SJCRH30 (cell line): ENCODE measurements at regions not wholly inside any gene's neighbourhood (a gene's known extent, or its start where the extent isn't known, plus 50 kb on each side); places are given as distances from the start of the nearest gene placed in this dataset.

Source experiments
- DNase-seq, 2 experiments: peaks; one replicate each; pipeline ENCODE4 v3.0.0-alpha.2; 2015 to 2020
- H3K27ac ChIP-seq: fragments of 250-450 bp; sonication (Bioruptor Pico); 2 replicates; pipeline ENCODE4 v1.5.1; 2020; ENCODE audit warnings: mild to moderate bottlenecking, moderate library complexity
- H3K27me3 ChIP-seq: fragments of 250-450 bp; sonication (Bioruptor Pico); 2 replicates; pipeline ENCODE4 v1.5.1; 2020; ENCODE audit warnings: mild to moderate bottlenecking, moderate library complexity
- H3K36me3 ChIP-seq: fragments of 250-450 bp; sonication (Bioruptor Pico); 2 replicates; pipeline ENCODE4 v1.5.1; 2020; ENCODE audit warnings: mild to moderate bottlenecking, moderate library complexity
- H3K4me1 ChIP-seq: fragments of 250-450 bp; sonication (Bioruptor Pico); 2 replicates; pipeline ENCODE4 v1.5.1; 2020; ENCODE audit warnings: mild to moderate bottlenecking, moderate library complexity
- H3K4me3 ChIP-seq: fragments of 250-450 bp; sonication (Bioruptor Pico); 2 replicates; pipeline ENCODE4 v1.5.1; 2020; ENCODE audit warnings: mild to moderate bottlenecking, moderate library complexity
- H3K9me3 ChIP-seq: fragments of 250-450 bp; sonication (Bioruptor Pico); replicated peaks from 2 replicates; pipeline ENCODE4 v1.5.1; 2020; ENCODE audit warnings: mild to moderate bottlenecking, moderate library complexity

GRCh38 chr2:48829569-48829968 lies 74.0 kb upstream of the LHCGR start:
- Histone ChIP-seq H3K9me3 (no peaks in the 10 kb centered on the region), H3K27me3 (no peaks in the 10 kb centered on the region), H3K36me3 (no peaks in the 10 kb centered on the region), H3K27ac (no peak overlapping the region), H3K4me3 (no peak overlapping the region), H3K4me1 (no peaks in the 10 kb centered on the region)
- DNase-seq = no peak

- H3K4me1 ChIP-seq = no peaks in the 10 kb centered on the region
- H3K9me3 ChIP-seq = no peaks in the 10 kb centered on the region
- DNase-seq = no peak
- H3K27ac ChIP-seq = no peak overlapping the region
- H3K27me3 ChIP-seq = no peaks in the 10 kb centered on the region
- no peaks in the 10 kb centered on the region for H3K36me3 ChIP-seq
- H3K4me3 ChIP-seq = no peak overlapping the region
Observed at GRCh38 chr2:48829036-48829435, 73.5 kb upstream of the LHCGR start.

- H3K27ac ChIP-seq = no peak overlapping the region
- no peak overlapping the region for H3K4me3 ChIP-seq
- H3K36me3 ChIP-seq = no peaks in the 10 kb centered on the region
- H3K4me1 ChIP-seq = no peaks in the 10 kb centered on the region
- no peaks in the 10 kb centered on the region for H3K9me3 ChIP-seq
- no peaks in the 10 kb centered on the region; the same call in 1 of the 2 replicates for H3K27me3 ChIP-seq
- no peak for DNase-seq
Observed at GRCh38 chr2:48826986-48827385, 71.5 kb upstream of the LHCGR start.

- no peaks in the 10 kb centered on the region for H3K36me3 ChIP-seq
Observed at GRCh38 chr2:48824116-48824515, 68.6 kb upstream of the LHCGR start.

GRCh38 chr2:48819206-48819735 lies 63.7 kb upstream of the LHCGR start:
- no peaks in the 10 kb centered on the region; the same call in 1 of the 2 replicates for H3K27me3 ChIP-seq
- H3K9me3 ChIP-seq = no peaks in the 10 kb centered on the region
- H3K27ac ChIP-seq = no peak overlapping the region

More at GRCh38 chr2:48824116-48824515, 68.6 kb upstream of the LHCGR start:
- Histone ChIP-seq H3K27me3 (no peaks in the 10 kb centered on the region; the same call in 1 of the 2 replicates), H3K4me3 (no peak overlapping the region), H3K4me1 (no peaks in the 10 kb centered on the region), H3K27ac (no peak overlapping the region), H3K9me3 (no peaks in the 10 kb centered on the region)
- no peak for DNase-seq

GRCh38 chr2:48817355-48817754 lies 61.8 kb upstream of the LHCGR start:
- DNase-seq = no peak
- H3K4me3 ChIP-seq = no peak overlapping the region
- no peaks in the 10 kb centered on the region for H3K4me1 ChIP-seq

More at GRCh38 chr2:48819206-48819735, 63.7 kb upstream of the LHCGR start:
- H3K4me3 ChIP-seq = no peak overlapping the region
- no peaks in the 10 kb centered on the region for H3K36me3 ChIP-seq
- no peak for DNase-seq
- no peaks in the 10 kb centered on the region for H3K4me1 ChIP-seq

GRCh38 chr2:48812416-48812815 lies 56.9 kb upstream of the LHCGR start:
- Histone ChIP-seq H3K9me3 (no peaks in the 10 kb centered on the region), H3K27me3 (peaks cover 8% of the 10 kb centered on the region; the same call in 1 of the 2 replicates), H3K4me3 (no peak overlapping the region), H3K36me3 (no peaks in the 10 kb centered on the region), H3K4me1 (no peaks in the 10 kb centered on the region), H3K27ac (no peak overlapping the region)
- no peak for DNase-seq

More at GRCh38 chr2:48817355-48817754, 61.8 kb upstream of the LHCGR start:
- Histone ChIP-seq H3K27me3 (peaks cover 1% of the 10 kb centered on the region; the same call in 1 of the 2 replicates), H3K9me3 (no peaks in the 10 kb centered on the region), H3K36me3 (no peaks in the 10 kb centered on the region), H3K27ac (no peak overlapping the region)

GRCh38 chr2:48808311-48808710 lies 52.8 kb upstream of the LHCGR start:
- no peaks in the 10 kb centered on the region for H3K4me1 ChIP-seq
- DNase-seq = no peak
- H3K27ac ChIP-seq = no peak overlapping the region
- no peak overlapping the region for H3K4me3 ChIP-seq
- no peaks in the 10 kb centered on the region for H3K9me3 ChIP-seq
- H3K36me3 ChIP-seq = no peaks in the 10 kb centered on the region
- peaks cover 12% of the 10 kb centered on the region; the same call in 1 of the 2 replicates for H3K27me3 ChIP-seq
